GM23338 (cell line): ENCODE measurements at regions not wholly inside any gene's neighbourhood (a gene's known extent, or its start where the extent isn't known, plus 50 kb on each side); places are given as distances from the start of the nearest gene placed in this dataset.
A peak's percentile ranks its signal among the peaks of the same experiment; 100 is the strongest.

Experiments
- ATAC-seq: fragments of 200-7000 bp; cut with Tn5 transposase; 3 replicates; pipeline ENCODE4 v1.9.1; 2020
- DNase-seq: peaks from one replicate; pipeline ENCODE4 v3.0.0-alpha.2; 2015; ENCODE audit warnings: low spot score
- H2AFZ ChIP-seq: fragments of 200-600 bp; sonication (generic); 2 replicates; pipeline ENCODE4 v1.8.0; 2016; ENCODE audit warnings: antibody characterized with exemption, mild to moderate bottlenecking, moderate library complexity
- H3F3A ChIP-seq: fragments of 200-600 bp; sonication (generic); replicated peaks from 2 replicates; pipeline ENCODE4 v1.8.0; 2017; ENCODE audit warnings: antibody characterized with exemption, mixed run types, low read depth
- H3K27ac ChIP-seq: fragments of 200-600 bp; sonication (generic); 2 replicates; pipeline ENCODE4 v1.6.1; 2016; ENCODE audit warnings: low read depth
- H3K27me3 ChIP-seq: fragments of 200-600 bp; sonication (generic); 2 replicates; pipeline ENCODE4 v1.8.0; 2016; ENCODE audit warnings: mild to moderate bottlenecking, mixed run types, moderate library complexity; ENCODE audit not compliant: insufficient read depth
- H3K36me3 ChIP-seq: fragments of 200-600 bp; sonication (generic); 2 replicates; pipeline ENCODE4 v1.8.0; 2016; ENCODE audit warnings: mild to moderate bottlenecking; ENCODE audit not compliant: insufficient read depth
- H3K4me1 ChIP-seq: fragments of 200-600 bp; sonication (generic); 2 replicates; pipeline ENCODE4 v1.8.0; 2016; ENCODE audit warnings: mild to moderate bottlenecking, moderate library complexity; ENCODE audit not compliant: insufficient read depth
- H3K4me2 ChIP-seq: fragments of 200-600 bp; sonication (generic); 2 replicates; pipeline ENCODE4 v1.7.1; 2017; ENCODE audit warnings: mixed run types
- H3K4me3 ChIP-seq: fragments of 200-600 bp; sonication (generic); 2 replicates; pipeline ENCODE4 v1.6.1; 2016; ENCODE audit warnings: mixed run types
- H3K79me2 ChIP-seq: fragments of 200-600 bp; sonication (generic); replicated peaks from 2 replicates; pipeline ENCODE4 v1.8.0; 2017; ENCODE audit warnings: mild to moderate bottlenecking; ENCODE audit not compliant: insufficient read depth
- H3K9me2 ChIP-seq: fragments of 200-600 bp; sonication (generic); 2 replicates; pipeline ENCODE4 v1.8.0; 2017; ENCODE audit not compliant: insufficient read depth
- H4K20me1 ChIP-seq: fragments of 200-600 bp; sonication (generic); replicated peaks from 2 replicates; pipeline ENCODE4 v1.8.0; 2017; ENCODE audit warnings: mild to moderate bottlenecking; ENCODE audit not compliant: insufficient read depth
- H3K27ac Mint-ChIP-seq: 2 replicates; pipeline ENCODE4 v1.8.0; 2020; ENCODE audit warnings: inconsistent platforms, mild to moderate bottlenecking, moderate library complexity, mixed read lengths
- H3K27me3 Mint-ChIP-seq: 3 replicates; pipeline ENCODE4 v1.8.0; 2022; ENCODE audit warnings: low read depth, mild to moderate bottlenecking, moderate library complexity, mixed read lengths, inconsistent platforms; ENCODE audit not compliant: insufficient read depth, poor library complexity
- H3K36me3 Mint-ChIP-seq: 3 replicates; pipeline ENCODE4 v1.8.0; 2021; ENCODE audit warnings: low read depth, mild to moderate bottlenecking, inconsistent platforms, moderate library complexity, mixed read lengths
- H3K4me1 Mint-ChIP-seq: 3 replicates; pipeline ENCODE4 v1.8.0; 2020; ENCODE audit warnings: mild to moderate bottlenecking, inconsistent platforms, mixed read lengths
- H3K4me3 Mint-ChIP-seq: 3 replicates; pipeline ENCODE4 v1.8.0; 2021; ENCODE audit warnings: moderate library complexity, mild to moderate bottlenecking, inconsistent platforms, mixed read lengths
- H3K9me3 Mint-ChIP-seq: 3 replicates; pipeline ENCODE4 v1.8.0; 2020; ENCODE audit warnings: moderate library complexity, mild to moderate bottlenecking, inconsistent platforms, mixed read lengths
- EZH2 ChIP-seq: fragments of 200-600 bp; sonication (generic); IDR thresholded peaks from one replicate; pipeline ENCODE4 v1.8.0; 2017; ENCODE audit warnings: antibody characterized with exemption, mild to moderate bottlenecking, low read depth; ENCODE audit not compliant: unreplicated experiment
- NANOG ChIP-seq: IDR thresholded peaks from 2 replicates; pipeline ENCODE4 v1.6.1; 2016; ENCODE audit warnings: antibody characterized with exemption, borderline replicate concordance
- STAT1 ChIP-seq: IDR thresholded peaks from one replicate; pipeline ENCODE4 v1.6.1; 2016; ENCODE audit warnings: antibody characterized with exemption; ENCODE audit not compliant: unreplicated experiment
- ZNF331 ChIP-seq: fragments of 250-450 bp; sonication (Bioruptor Pico); IDR thresholded peaks from 2 replicates; pipeline ENCODE4 v1.5.0; 2020; ENCODE audit warnings: low read depth, mild to moderate bottlenecking, moderate library complexity
- TF ChIP-seq, protein P1 (sequence below): IDR thresholded peaks from one replicate; pipeline ENCODE4 v1.6.1; 2018; ENCODE audit warnings: antibody characterized with exemption; ENCODE audit not compliant: unreplicated experiment
- TF ChIP-seq, protein P2 (sequence below), 2 experiments: fragments of 200-600 bp in 1 of 2; sonication (generic) in 1 of 2; conservative IDR thresholded peaks; 2 replicates each; pipeline versions ENCODE4 v1.5.1 to v1.6.1; 2016 to 2017; ENCODE audit warnings: antibody characterized with exemption in 2 of 2, low read depth in 2 of 2, mild to moderate bottlenecking in 2 of 2, moderate library complexity in 1 of 2
- TF ChIP-seq, protein P3 (sequence below): IDR thresholded peaks from 2 replicates; pipeline ENCODE4 v1.6.1; 2016; ENCODE audit warnings: antibody characterized with exemption

DNA sequence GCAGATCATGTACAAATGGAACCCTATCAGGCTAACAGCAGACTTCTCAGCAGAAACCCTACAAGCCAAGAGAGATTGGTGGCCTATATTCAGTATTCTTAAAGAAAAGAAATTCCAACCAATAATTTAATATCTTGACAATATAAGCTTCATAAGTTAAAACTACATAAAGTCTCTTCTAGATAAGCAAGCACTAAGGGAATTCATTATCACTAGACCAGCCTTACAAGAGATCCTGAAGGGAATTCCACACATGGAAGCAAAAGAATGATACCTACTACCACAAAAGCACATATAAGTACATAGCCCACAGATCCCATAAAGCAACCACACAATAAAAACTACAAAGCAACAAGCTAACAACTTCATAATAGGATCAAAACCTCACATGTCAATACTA is 60.4 kb upstream of the SCAF11 start:
- no peaks in the 10 kb centered on the region for H3K79me2 ChIP-seq
- no peak for ATAC-seq
- TF ChIP-seq, protein P1, sequence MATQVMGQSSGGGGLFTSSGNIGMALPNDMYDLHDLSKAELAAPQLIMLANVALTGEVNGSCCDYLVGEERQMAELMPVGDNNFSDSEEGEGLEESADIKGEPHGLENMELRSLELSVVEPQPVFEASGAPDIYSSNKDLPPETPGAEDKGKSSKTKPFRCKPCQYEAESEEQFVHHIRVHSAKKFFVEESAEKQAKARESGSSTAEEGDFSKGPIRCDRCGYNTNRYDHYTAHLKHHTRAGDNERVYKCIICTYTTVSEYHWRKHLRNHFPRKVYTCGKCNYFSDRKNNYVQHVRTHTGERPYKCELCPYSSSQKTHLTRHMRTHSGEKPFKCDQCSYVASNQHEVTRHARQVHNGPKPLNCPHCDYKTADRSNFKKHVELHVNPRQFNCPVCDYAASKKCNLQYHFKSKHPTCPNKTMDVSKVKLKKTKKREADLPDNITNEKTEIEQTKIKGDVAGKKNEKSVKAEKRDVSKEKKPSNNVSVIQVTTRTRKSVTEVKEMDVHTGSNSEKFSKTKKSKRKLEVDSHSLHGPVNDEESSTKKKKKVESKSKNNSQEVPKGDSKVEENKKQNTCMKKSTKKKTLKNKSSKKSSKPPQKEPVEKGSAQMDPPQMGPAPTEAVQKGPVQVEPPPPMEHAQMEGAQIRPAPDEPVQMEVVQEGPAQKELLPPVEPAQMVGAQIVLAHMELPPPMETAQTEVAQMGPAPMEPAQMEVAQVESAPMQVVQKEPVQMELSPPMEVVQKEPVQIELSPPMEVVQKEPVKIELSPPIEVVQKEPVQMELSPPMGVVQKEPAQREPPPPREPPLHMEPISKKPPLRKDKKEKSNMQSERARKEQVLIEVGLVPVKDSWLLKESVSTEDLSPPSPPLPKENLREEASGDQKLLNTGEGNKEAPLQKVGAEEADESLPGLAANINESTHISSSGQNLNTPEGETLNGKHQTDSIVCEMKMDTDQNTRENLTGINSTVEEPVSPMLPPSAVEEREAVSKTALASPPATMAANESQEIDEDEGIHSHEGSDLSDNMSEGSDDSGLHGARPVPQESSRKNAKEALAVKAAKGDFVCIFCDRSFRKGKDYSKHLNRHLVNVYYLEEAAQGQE, result no peak
- TF ChIP-seq EZH2 (no peak), NANOG (no peak), ZNF331 (CRISPR knock-in tag) (no peak), STAT1 (no peak)
- TF ChIP-seq, protein P2, sequence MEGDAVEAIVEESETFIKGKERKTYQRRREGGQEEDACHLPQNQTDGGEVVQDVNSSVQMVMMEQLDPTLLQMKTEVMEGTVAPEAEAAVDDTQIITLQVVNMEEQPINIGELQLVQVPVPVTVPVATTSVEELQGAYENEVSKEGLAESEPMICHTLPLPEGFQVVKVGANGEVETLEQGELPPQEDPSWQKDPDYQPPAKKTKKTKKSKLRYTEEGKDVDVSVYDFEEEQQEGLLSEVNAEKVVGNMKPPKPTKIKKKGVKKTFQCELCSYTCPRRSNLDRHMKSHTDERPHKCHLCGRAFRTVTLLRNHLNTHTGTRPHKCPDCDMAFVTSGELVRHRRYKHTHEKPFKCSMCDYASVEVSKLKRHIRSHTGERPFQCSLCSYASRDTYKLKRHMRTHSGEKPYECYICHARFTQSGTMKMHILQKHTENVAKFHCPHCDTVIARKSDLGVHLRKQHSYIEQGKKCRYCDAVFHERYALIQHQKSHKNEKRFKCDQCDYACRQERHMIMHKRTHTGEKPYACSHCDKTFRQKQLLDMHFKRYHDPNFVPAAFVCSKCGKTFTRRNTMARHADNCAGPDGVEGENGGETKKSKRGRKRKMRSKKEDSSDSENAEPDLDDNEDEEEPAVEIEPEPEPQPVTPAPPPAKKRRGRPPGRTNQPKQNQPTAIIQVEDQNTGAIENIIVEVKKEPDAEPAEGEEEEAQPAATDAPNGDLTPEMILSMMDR (conservative IDR thresholded peaks at IDR 0.05; ENCODE audit: low read depth in 2 of 2), result no peak
- TF ChIP-seq, protein P3, sequence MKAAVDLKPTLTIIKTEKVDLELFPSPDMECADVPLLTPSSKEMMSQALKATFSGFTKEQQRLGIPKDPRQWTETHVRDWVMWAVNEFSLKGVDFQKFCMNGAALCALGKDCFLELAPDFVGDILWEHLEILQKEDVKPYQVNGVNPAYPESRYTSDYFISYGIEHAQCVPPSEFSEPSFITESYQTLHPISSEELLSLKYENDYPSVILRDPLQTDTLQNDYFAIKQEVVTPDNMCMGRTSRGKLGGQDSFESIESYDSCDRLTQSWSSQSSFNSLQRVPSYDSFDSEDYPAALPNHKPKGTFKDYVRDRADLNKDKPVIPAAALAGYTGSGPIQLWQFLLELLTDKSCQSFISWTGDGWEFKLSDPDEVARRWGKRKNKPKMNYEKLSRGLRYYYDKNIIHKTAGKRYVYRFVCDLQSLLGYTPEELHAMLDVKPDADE, result no peak
- no peaks in the 10 kb centered on the region for H3K27me3 ChIP-seq
- H3K4me1 Mint-ChIP-seq, result no peaks in the 10 kb centered on the region
- H3K4me1 ChIP-seq, result no peaks in the 10 kb centered on the region
- peaks cover 20% of the 10 kb centered on the region; the same call in 2 of the 3 replicates for H3K36me3 Mint-ChIP-seq
- H2AFZ ChIP-seq, result no peak overlapping the region
- no peak overlapping the region for H3K27ac Mint-ChIP-seq
- H3K27ac ChIP-seq, result no peak overlapping the region
- peaks cover 3% of the 10 kb centered on the region; the same call in 1 of the 2 replicates for H3K36me3 ChIP-seq
- no peak overlapping the region for H3K4me3 ChIP-seq
- DNase-seq, result no peak
- H3K9me3 Mint-ChIP-seq, result peaks cover 48% of the 10 kb centered on the region
- no peak overlapping the region for H3K4me3 Mint-ChIP-seq
- no peak overlapping the region for H3K4me2 ChIP-seq
- no peaks in the 10 kb centered on the region for H3K27me3 Mint-ChIP-seq
- H3K9me2 ChIP-seq, result 0 out of 2 replicates have a peak, but pooled peaks cover 11% of the 10 kb centered on the region
- H4K20me1 ChIP-seq, result no peaks in the 10 kb centered on the region
- no peaks in the 10 kb centered on the region for H3F3A ChIP-seq

DNA sequence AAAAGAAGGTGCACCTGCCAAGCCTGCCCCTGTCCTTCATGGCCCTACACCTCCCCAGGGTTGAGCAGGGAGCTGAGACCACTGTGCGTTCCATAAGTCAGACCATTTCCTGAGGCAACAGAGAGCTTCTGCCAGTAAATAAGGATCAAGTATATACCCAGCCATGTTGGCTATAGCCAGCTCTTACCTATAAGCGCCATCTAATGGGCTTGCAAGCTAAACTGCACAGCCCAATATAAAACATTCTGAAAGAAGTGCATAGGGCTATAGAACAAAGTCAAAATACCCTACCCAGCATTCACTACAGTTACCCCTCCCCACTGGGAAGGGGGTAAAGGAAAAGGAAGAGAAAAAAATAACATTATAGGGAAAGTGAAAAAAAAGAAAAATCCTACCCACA is 59.3 kb upstream of the SCAF11 start:
- H2AFZ ChIP-seq, result no peak overlapping the region
- Mint-ChIP-seq H3K4me1 (peaks cover 4% of the 10 kb centered on the region; the same call in 2 of the 3 replicates), H3K9me3 (peaks cover 50% of the 10 kb centered on the region)

More for the DNA sequence above, 59.3 kb upstream of the SCAF11 start:
- peaks cover 10% of the 10 kb centered on the region; the same call in 1 of the 2 replicates for H3K36me3 ChIP-seq
- no peaks in the 10 kb centered on the region for H3K27me3 ChIP-seq
- H4K20me1 ChIP-seq, result no peaks in the 10 kb centered on the region
- Mint-ChIP-seq H3K27me3 (no peaks in the 10 kb centered on the region), H3K36me3 (peaks cover 29% of the 10 kb centered on the region), H3K4me3 (no peak overlapping the region), H3K27ac (no peak overlapping the region)
- no peak for TF ChIP-seq EZH2
- TF ChIP-seq, protein P2 (conservative IDR thresholded peaks at IDR 0.05; ENCODE audit: low read depth in 2 of 2), result peak; percentile 59 to 78
- no peaks in the 10 kb centered on the region for H3K4me1 ChIP-seq
- ATAC-seq, result peak; percentile 80
- no peak overlapping the region for H3K27ac ChIP-seq
- no peaks in the 10 kb centered on the region for H3F3A ChIP-seq
- H3K4me2 ChIP-seq, result no peak overlapping the region
- H3K9me2 ChIP-seq, result 0 out of 2 replicates have a peak, but pooled peaks cover 12% of the 10 kb centered on the region
- no peaks in the 10 kb centered on the region for H3K79me2 ChIP-seq
- DNase-seq, result peak; percentile 48
- no peak overlapping the region for H3K4me3 ChIP-seq
